ENCODE measurements at regions not wholly inside any gene's neighbourhood (a gene's known extent, or its start where the extent isn't known, plus 50 kb on each side); places are given as distances from the start of the nearest gene placed in this dataset.
A peak's percentile ranks its signal among the peaks of the same experiment; 100 is the strongest.
"Not testable (repeated sequence)": the region's sequence is repeated elsewhere in the genome, so short reads cannot be mapped to it uniquely, and the experiment has no call there.

DNA sequence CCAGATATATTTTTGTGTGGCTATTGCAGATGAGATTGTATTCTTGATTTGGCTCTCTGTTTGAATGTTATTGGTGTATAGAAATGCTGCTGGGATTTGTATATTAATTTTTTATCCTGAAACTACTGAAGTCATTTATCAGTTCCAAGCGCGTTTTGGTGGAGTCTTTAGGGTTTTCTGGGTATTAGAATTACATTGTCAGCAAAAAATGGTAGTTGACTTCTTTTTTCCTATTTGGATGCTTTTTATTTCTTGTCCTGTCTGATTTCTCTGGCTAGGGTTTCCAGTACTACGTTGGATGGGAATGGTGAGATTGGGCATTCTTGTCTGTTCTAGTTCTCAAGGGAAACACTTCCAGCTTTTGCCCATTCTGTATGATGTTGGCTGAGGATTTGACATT lies 415.5 kb upstream of the CHRM2 start:
- H3K36me3 ChIP-seq = no peaks in the 10 kb centered on the region
- no peaks in the 10 kb centered on the region for H3K4me1 ChIP-seq
- no peak for TF ChIP-seq POLR2A (IDR thresholded peaks at IDR 0.05)
- TF ChIP-seq POLR2AphosphoS5 (IDR thresholded peaks at IDR 0.05) = no peak
- no peak for TF ChIP-seq EP300 (IDR thresholded peaks at IDR 0.05)
- TF ChIP-seq, protein P1, sequence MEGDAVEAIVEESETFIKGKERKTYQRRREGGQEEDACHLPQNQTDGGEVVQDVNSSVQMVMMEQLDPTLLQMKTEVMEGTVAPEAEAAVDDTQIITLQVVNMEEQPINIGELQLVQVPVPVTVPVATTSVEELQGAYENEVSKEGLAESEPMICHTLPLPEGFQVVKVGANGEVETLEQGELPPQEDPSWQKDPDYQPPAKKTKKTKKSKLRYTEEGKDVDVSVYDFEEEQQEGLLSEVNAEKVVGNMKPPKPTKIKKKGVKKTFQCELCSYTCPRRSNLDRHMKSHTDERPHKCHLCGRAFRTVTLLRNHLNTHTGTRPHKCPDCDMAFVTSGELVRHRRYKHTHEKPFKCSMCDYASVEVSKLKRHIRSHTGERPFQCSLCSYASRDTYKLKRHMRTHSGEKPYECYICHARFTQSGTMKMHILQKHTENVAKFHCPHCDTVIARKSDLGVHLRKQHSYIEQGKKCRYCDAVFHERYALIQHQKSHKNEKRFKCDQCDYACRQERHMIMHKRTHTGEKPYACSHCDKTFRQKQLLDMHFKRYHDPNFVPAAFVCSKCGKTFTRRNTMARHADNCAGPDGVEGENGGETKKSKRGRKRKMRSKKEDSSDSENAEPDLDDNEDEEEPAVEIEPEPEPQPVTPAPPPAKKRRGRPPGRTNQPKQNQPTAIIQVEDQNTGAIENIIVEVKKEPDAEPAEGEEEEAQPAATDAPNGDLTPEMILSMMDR (IDR thresholded peaks at IDR 0.05) = no peak
- H3K27me3 ChIP-seq = no peaks in the 10 kb centered on the region
- no peak overlapping the region for H3K4me3 ChIP-seq
- intact Hi-C loops (cut with DNase I; ENCODE audit: low total_unique reads) = no loop called here
- H3K27ac ChIP-seq = no peak overlapping the region
- WGBS, 5 donors = 87 to 91% (median 88%) methylated on average over 3 of the region's 3 CpGs
- no peak for DNase-seq
- H3K9me3 ChIP-seq = peaks cover 0 to 4% (median 0%) of the 10 kb centered on the region in 4 donors

- intact Hi-C loops (cut with DNase I; ENCODE audit: low total_unique reads) = no loop called here
- H3K4me1 ChIP-seq = no peaks in the 10 kb centered on the region
- no peaks in the 10 kb centered on the region for H3K9me3 ChIP-seq
- TF ChIP-seq POLR2AphosphoS5 (IDR thresholded peaks at IDR 0.05) (no peak), POLR2A (IDR thresholded peaks at IDR 0.05) (no peak), EP300 (IDR thresholded peaks at IDR 0.05) (no peak)
- TF ChIP-seq, protein P1 (IDR thresholded peaks at IDR 0.05) = no peak
- H3K4me3 ChIP-seq = no peak overlapping the region
- no peak overlapping the region for H3K27ac ChIP-seq
- H3K36me3 ChIP-seq = no peaks in the 10 kb centered on the region
- H3K27me3 ChIP-seq = no peaks in the 10 kb centered on the region
- DNase-seq = peak in 1 of 2 donors; percentile 17
These were observed 421.7 kb upstream of the CHRM2 start for GRCh38 chr7:136446751-136447150.

- WGBS, 5 donors = 81 to 90% (median 83%) methylated on average over 3 of the region's 3 CpGs
- DNase-seq = no peak
- H3K27me3 ChIP-seq = no peaks in the 10 kb centered on the region
These were observed 426.6 kb upstream of the CHRM2 start for GRCh38 chr7:136441835-136442234.

DNA sequence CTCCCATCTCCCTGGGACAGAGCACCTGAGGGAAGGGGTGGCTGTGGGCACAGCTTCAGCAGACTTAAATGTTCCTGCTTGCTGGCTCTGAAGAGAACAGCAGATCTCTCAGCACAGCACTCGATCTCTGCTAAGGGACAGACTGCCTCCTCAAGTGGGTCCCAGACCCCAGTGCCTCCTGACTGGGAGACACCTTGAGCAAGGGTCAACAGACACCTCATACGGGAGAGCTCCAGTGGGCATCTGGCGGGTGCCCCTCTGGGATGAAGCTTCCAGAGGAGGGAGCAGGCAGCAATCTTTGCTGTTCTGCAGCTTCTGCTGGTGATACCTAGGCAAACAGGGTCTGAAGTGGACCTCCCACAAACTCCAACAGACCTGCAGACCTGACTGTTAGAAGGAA lies 436.7 kb upstream of the CHRM2 start:
- DNase-seq; H3K4me1 ChIP-seq; intact Hi-C loops (cut with DNase I; ENCODE audit: low total_unique reads); H3K27me3 ChIP-seq; H3K9me3 ChIP-seq; H3K27ac ChIP-seq; H3K4me3 ChIP-seq; H3K36me3 ChIP-seq: not testable (repeated sequence)
- WGBS, 5 donors = 75 to 100% (median 86%) methylated on average over 2 to 3 of the region's 3 CpGs

More at GRCh38 chr7:136441835-136442234, 426.6 kb upstream of the CHRM2 start:
- Histone ChIP-seq H3K4me1 (no peaks in the 10 kb centered on the region), H3K36me3 (no peaks in the 10 kb centered on the region), H3K9me3 (no peaks in the 10 kb centered on the region), H3K4me3 (no peak overlapping the region), H3K27ac (no peak overlapping the region)
- TF ChIP-seq, protein P1 (IDR thresholded peaks at IDR 0.05) = no peak
- TF ChIP-seq POLR2A (IDR thresholded peaks at IDR 0.05) = no peak
- no peak for TF ChIP-seq POLR2AphosphoS5 (IDR thresholded peaks at IDR 0.05)
- TF ChIP-seq EP300 (IDR thresholded peaks at IDR 0.05) = no peak
- intact Hi-C loops (cut with DNase I; ENCODE audit: low total_unique reads) = no loop called here

GRCh38 chr7:136424058-136424457 lies 444.4 kb upstream of the CHRM2 start:
- TF ChIP-seq, protein P1 (IDR thresholded peaks at IDR 0.05) = no peak
- no peak for TF ChIP-seq POLR2AphosphoS5 (IDR thresholded peaks at IDR 0.05)
- no peak for TF ChIP-seq EP300 (IDR thresholded peaks at IDR 0.05)
- TF ChIP-seq POLR2A (IDR thresholded peaks at IDR 0.05) = no peak
- H3K36me3 ChIP-seq = no peaks in the 10 kb centered on the region
- no peak overlapping the region for H3K27ac ChIP-seq
- no peaks in the 10 kb centered on the region for H3K9me3 ChIP-seq
- H3K4me3 ChIP-seq = no peak overlapping the region
- no peaks in the 10 kb centered on the region for H3K27me3 ChIP-seq
- DNase-seq = no peak
- intact Hi-C loops (cut with DNase I; ENCODE audit: low total_unique reads) = no loop called here
- H3K4me1 ChIP-seq = no peaks in the 10 kb centered on the region

DNA sequence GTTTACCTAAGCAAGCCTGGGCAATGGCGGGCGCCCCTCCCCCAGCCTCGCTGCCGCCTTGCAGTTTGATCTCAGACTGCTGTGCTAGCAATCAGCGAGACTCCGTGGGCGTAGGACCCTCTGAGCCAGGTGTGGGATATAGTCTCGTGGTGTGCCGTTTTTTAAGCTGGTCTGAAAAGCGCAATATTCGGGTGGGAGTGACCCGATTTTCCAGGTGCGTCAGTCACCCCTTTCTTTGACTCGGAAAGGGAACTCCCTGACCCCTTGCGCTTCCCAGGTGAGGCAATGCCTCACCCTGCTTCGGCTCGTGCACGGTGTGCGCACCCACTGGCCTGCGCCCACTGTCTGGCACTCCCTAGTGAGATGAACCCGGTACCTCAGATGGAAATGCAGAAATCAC lies 442.6 kb upstream of the MTPN start:
- H3K27ac ChIP-seq; H3K36me3 ChIP-seq; DNase-seq; H3K4me1 ChIP-seq; H3K9me3 ChIP-seq; H3K4me3 ChIP-seq; intact Hi-C loops (cut with DNase I; ENCODE audit: low total_unique reads); H3K27me3 ChIP-seq: not testable (repeated sequence)
- 64 to 85% (median 81%) methylated on average over 7 to 14 of the region's 21 CpGs for WGBS, 5 donors

Measured in stomach (tissue), 8 donors.